MM.1S (cell line): ENCODE measurements at regions not wholly inside any gene's neighbourhood (a gene's known extent, or its start where the extent isn't known, plus 50 kb on each side); places are given as distances from the start of the nearest gene placed in this dataset.

Source experiments
- CTCF ChIP-seq: fragments of 300-600 bp; sonication (generic); IDR thresholded peaks from 2 replicates; pipeline ENCODE4 v1.5.1; 2016; ENCODE audit warnings: antibody characterized with exemption, low read length, mixed read lengths
- EZH2 ChIP-seq: fragments of 300-600 bp; sonication (generic); optimal IDR thresholded peaks from 2 replicates; pipeline ENCODE3; 2017; ENCODE audit warnings: low read depth, mild to moderate bottlenecking, antibody characterized with exemption, low read length, mixed read lengths

- TF ChIP-seq CTCF (no peak), EZH2 (no peak)
Observed at GRCh38 chr2:107069890-107070289, 183.9 kb upstream of the ST6GAL2 start.
